ENCODE measurements at regions not wholly inside any gene's neighbourhood (a gene's known extent, or its start where the extent isn't known, plus 50 kb on each side); places are given as distances from the start of the nearest gene placed in this dataset.

- Mint-ChIP-seq H3K27me3 (ENCODE audit: low read depth) (no peaks in the 10 kb centered on the region), H3K36me3 (ENCODE audit: low read depth) (no peaks in the 10 kb centered on the region), H3K4me3 (no peak overlapping the region), H3K4me1 (no peaks in the 10 kb centered on the region), H3K27ac (no peak overlapping the region), H3K9me3 (no peaks in the 10 kb centered on the region)
- no peak for TF ChIP-seq CTCF (IDR thresholded peaks at IDR 0.05; ENCODE audit: unreplicated experiment in 3 of 3)
Measured at GRCh38 chr7:124536156-124536762, 229.3 kb downstream of the GPR37 start.

GRCh38 chr7:124532166-124532565 is 233.4 kb downstream of the GPR37 start:
- TF ChIP-seq CTCF (IDR thresholded peaks at IDR 0.05; ENCODE audit: unreplicated experiment in 3 of 3), result no peak
- no peak overlapping the region for H3K4me3 Mint-ChIP-seq
- H3K36me3 Mint-ChIP-seq (ENCODE audit: low read depth), result no peaks in the 10 kb centered on the region

GRCh38 chr7:124516911-124517310 is 248.7 kb downstream of the GPR37 start:
- TF ChIP-seq CTCF (IDR thresholded peaks at IDR 0.05; ENCODE audit: unreplicated experiment in 3 of 3), result no peak
- H3K4me3 Mint-ChIP-seq, result no peak overlapping the region
- no peaks in the 10 kb centered on the region for H3K36me3 Mint-ChIP-seq (ENCODE audit: low read depth)
- H3K9me3 Mint-ChIP-seq, result no peaks in the 10 kb centered on the region
- H3K4me1 Mint-ChIP-seq, result no peaks in the 10 kb centered on the region
- no peak overlapping the region for H3K27ac Mint-ChIP-seq
- H3K27me3 Mint-ChIP-seq (ENCODE audit: low read depth), result no peaks in the 10 kb centered on the region

More at GRCh38 chr7:124532166-124532565, 233.4 kb downstream of the GPR37 start:
- H3K27ac Mint-ChIP-seq, result no peak overlapping the region
- H3K27me3 Mint-ChIP-seq (ENCODE audit: low read depth), result no peaks in the 10 kb centered on the region
- no peaks in the 10 kb centered on the region for H3K4me1 Mint-ChIP-seq
- H3K9me3 Mint-ChIP-seq, result peaks cover 13% of the 10 kb centered on the region

- Mint-ChIP-seq H3K27me3 (ENCODE audit: low read depth) (no peaks in the 10 kb centered on the region), H3K4me3 (no peak overlapping the region), H3K9me3 (no peaks in the 10 kb centered on the region), H3K4me1 (no peaks in the 10 kb centered on the region), H3K36me3 (ENCODE audit: low read depth) (no peaks in the 10 kb centered on the region), H3K27ac (no peak overlapping the region)
- no peak for TF ChIP-seq CTCF (IDR thresholded peaks at IDR 0.05; ENCODE audit: unreplicated experiment in 3 of 3)
Measured at GRCh38 chr7:124515106-124515830, 250.3 kb downstream of the GPR37 start.

GRCh38 chr7:124514471-124514870 is 251.1 kb downstream of the GPR37 start:
- H3K36me3 Mint-ChIP-seq (ENCODE audit: low read depth), result no peaks in the 10 kb centered on the region
- H3K9me3 Mint-ChIP-seq, result no peaks in the 10 kb centered on the region
- no peaks in the 10 kb centered on the region for H3K27me3 Mint-ChIP-seq (ENCODE audit: low read depth)
- no peak for TF ChIP-seq CTCF (IDR thresholded peaks at IDR 0.05; ENCODE audit: unreplicated experiment in 3 of 3)
- no peaks in the 10 kb centered on the region for H3K4me1 Mint-ChIP-seq
- H3K4me3 Mint-ChIP-seq, result no peak overlapping the region
- H3K27ac Mint-ChIP-seq, result no peak overlapping the region

GRCh38 chr7:124497176-124497575 is 268.4 kb downstream of the GPR37 start:
- H3K4me1 Mint-ChIP-seq, result no peaks in the 10 kb centered on the region
- H3K9me3 Mint-ChIP-seq, result peaks cover 3% of the 10 kb centered on the region
- no peaks in the 10 kb centered on the region for H3K27me3 Mint-ChIP-seq (ENCODE audit: low read depth)
- no peak for TF ChIP-seq CTCF (IDR thresholded peaks at IDR 0.05; ENCODE audit: unreplicated experiment in 3 of 3)
- H3K27ac Mint-ChIP-seq, result no peak overlapping the region
- H3K36me3 Mint-ChIP-seq (ENCODE audit: low read depth), result no peaks in the 10 kb centered on the region
- H3K4me3 Mint-ChIP-seq, result no peak overlapping the region
